Activated CD4-positive, alpha-beta T cell treated with anti-CD3 and anti-CD28 coated beads, Interleukin-10, Interleukin-2, amounts not matched to agents 100 ng/mL and 50 ng/mL, durations not matched to agents 16 hours and 8 hours (primary cell): ENCODE measurements at regions not wholly inside any gene's neighbourhood (a gene's known extent, or its start where the extent isn't known, plus 50 kb on each side); places are given as distances from the start of the nearest gene placed in this dataset.
"Not testable (repeated sequence)": the region's sequence is repeated elsewhere in the genome, so short reads cannot be mapped to it uniquely, and the experiment has no call there.

Source experiments
- DNase-seq: peaks from one replicate; pipeline ENCODE4 v3.0.0-alpha.2; 2020

- no peak for DNase-seq
These were observed 108.6 kb upstream of the DYRK2 start for GRCh38 chr12:67539946-67540345.

- no peak for DNase-seq
These were observed 107.5 kb upstream of the DYRK2 start for GRCh38 chr12:67540920-67541624.

GRCh38 chr12:67541625-67541991 lies 106.9 kb upstream of the DYRK2 start:
- no peak for DNase-seq

- no peak for DNase-seq
These were observed 105.3 kb upstream of the DYRK2 start for GRCh38 chr12:67543021-67543770.

- no peak for DNase-seq
These were observed 103.2 kb upstream of the DYRK2 start for GRCh38 chr12:67545298-67545697.

GRCh38 chr12:67546746-67547145 lies 101.8 kb upstream of the DYRK2 start:
- no peak for DNase-seq

GRCh38 chr12:67555075-67555717 lies 93.3 kb upstream of the DYRK2 start:
- not testable (repeated sequence) for DNase-seq

GRCh38 chr12:67558775-67559174 lies 89.8 kb upstream of the DYRK2 start:
- no peak for DNase-seq

GRCh38 chr12:67559751-67560150 lies 88.8 kb upstream of the DYRK2 start:
- no peak for DNase-seq

- no peak for DNase-seq
These were observed 85.8 kb upstream of the DYRK2 start for GRCh38 chr12:67562513-67563287.

- DNase-seq, result no peak
These were observed 80.5 kb upstream of the DYRK2 start for GRCh38 chr12:67568055-67568454.

- no peak for DNase-seq
These were observed 76.1 kb upstream of the DYRK2 start for GRCh38 chr12:67572492-67572891.

GRCh38 chr12:67573566-67573965 lies 75.0 kb upstream of the DYRK2 start:
- no peak for DNase-seq

GRCh38 chr12:67578976-67579661 lies 69.4 kb upstream of the DYRK2 start:
- peak; percentile 29 for DNase-seq

- DNase-seq, result no peak
These were observed 68.9 kb upstream of the DYRK2 start for GRCh38 chr12:67579662-67580003.

- no peak for DNase-seq
These were observed 66.2 kb upstream of the DYRK2 start for GRCh38 chr12:67582238-67582834.

GRCh38 chr12:67582844-67583243 lies 65.7 kb upstream of the DYRK2 start:
- no peak for DNase-seq

- DNase-seq, result no peak
These were observed 61.6 kb upstream of the DYRK2 start for GRCh38 chr12:67586951-67587350.

GRCh38 chr12:67589078-67589477 lies 59.5 kb upstream of the DYRK2 start:
- no peak for DNase-seq

- DNase-seq, result no peak
These were observed 58.3 kb upstream of the DYRK2 start for GRCh38 chr12:67590149-67590790.

GRCh38 chr12:67592228-67593011 lies 56.1 kb upstream of the DYRK2 start:
- DNase-seq, result peak; percentile 26
